GM23338 (cell line): ENCODE measurements at regions not wholly inside any gene's neighbourhood (a gene's known extent, or its start where the extent isn't known, plus 50 kb on each side); places are given as distances from the start of the nearest gene placed in this dataset.
"Not testable (repeated sequence)": the region's sequence is repeated elsewhere in the genome, so short reads cannot be mapped to it uniquely, and the experiment has no call there.

Experiments
- ATAC-seq: fragments of 200-7000 bp; cut with Tn5 transposase; 3 replicates; pipeline ENCODE4 v1.9.1; 2020
- DNase-seq: peaks from one replicate; pipeline ENCODE4 v3.0.0-alpha.2; 2015; ENCODE audit warnings: low spot score
- H2AFZ ChIP-seq: fragments of 200-600 bp; sonication (generic); 2 replicates; pipeline ENCODE4 v1.8.0; 2016; ENCODE audit warnings: antibody characterized with exemption, mild to moderate bottlenecking, moderate library complexity
- H3F3A ChIP-seq: fragments of 200-600 bp; sonication (generic); replicated peaks from 2 replicates; pipeline ENCODE4 v1.8.0; 2017; ENCODE audit warnings: antibody characterized with exemption, mixed run types, low read depth
- H3K27ac ChIP-seq: fragments of 200-600 bp; sonication (generic); 2 replicates; pipeline ENCODE4 v1.6.1; 2016; ENCODE audit warnings: low read depth
- H3K27me3 ChIP-seq: fragments of 200-600 bp; sonication (generic); 2 replicates; pipeline ENCODE4 v1.8.0; 2016; ENCODE audit warnings: mild to moderate bottlenecking, mixed run types, moderate library complexity; ENCODE audit not compliant: insufficient read depth
- H3K36me3 ChIP-seq: fragments of 200-600 bp; sonication (generic); 2 replicates; pipeline ENCODE4 v1.8.0; 2016; ENCODE audit warnings: mild to moderate bottlenecking; ENCODE audit not compliant: insufficient read depth
- H3K4me1 ChIP-seq: fragments of 200-600 bp; sonication (generic); 2 replicates; pipeline ENCODE4 v1.8.0; 2016; ENCODE audit warnings: mild to moderate bottlenecking, moderate library complexity; ENCODE audit not compliant: insufficient read depth
- H3K4me2 ChIP-seq: fragments of 200-600 bp; sonication (generic); 2 replicates; pipeline ENCODE4 v1.7.1; 2017; ENCODE audit warnings: mixed run types
- H3K4me3 ChIP-seq: fragments of 200-600 bp; sonication (generic); 2 replicates; pipeline ENCODE4 v1.6.1; 2016; ENCODE audit warnings: mixed run types
- H3K79me2 ChIP-seq: fragments of 200-600 bp; sonication (generic); replicated peaks from 2 replicates; pipeline ENCODE4 v1.8.0; 2017; ENCODE audit warnings: mild to moderate bottlenecking; ENCODE audit not compliant: insufficient read depth
- H3K9me2 ChIP-seq: fragments of 200-600 bp; sonication (generic); 2 replicates; pipeline ENCODE4 v1.8.0; 2017; ENCODE audit not compliant: insufficient read depth
- H4K20me1 ChIP-seq: fragments of 200-600 bp; sonication (generic); replicated peaks from 2 replicates; pipeline ENCODE4 v1.8.0; 2017; ENCODE audit warnings: mild to moderate bottlenecking; ENCODE audit not compliant: insufficient read depth
- H3K27ac Mint-ChIP-seq: 2 replicates; pipeline ENCODE4 v1.8.0; 2020; ENCODE audit warnings: inconsistent platforms, mild to moderate bottlenecking, moderate library complexity, mixed read lengths
- H3K27me3 Mint-ChIP-seq: 3 replicates; pipeline ENCODE4 v1.8.0; 2022; ENCODE audit warnings: low read depth, mild to moderate bottlenecking, moderate library complexity, mixed read lengths, inconsistent platforms; ENCODE audit not compliant: insufficient read depth, poor library complexity
- H3K36me3 Mint-ChIP-seq: 3 replicates; pipeline ENCODE4 v1.8.0; 2021; ENCODE audit warnings: low read depth, mild to moderate bottlenecking, inconsistent platforms, moderate library complexity, mixed read lengths
- H3K4me1 Mint-ChIP-seq: 3 replicates; pipeline ENCODE4 v1.8.0; 2020; ENCODE audit warnings: mild to moderate bottlenecking, inconsistent platforms, mixed read lengths
- H3K4me3 Mint-ChIP-seq: 3 replicates; pipeline ENCODE4 v1.8.0; 2021; ENCODE audit warnings: moderate library complexity, mild to moderate bottlenecking, inconsistent platforms, mixed read lengths
- H3K9me3 Mint-ChIP-seq: 3 replicates; pipeline ENCODE4 v1.8.0; 2020; ENCODE audit warnings: moderate library complexity, mild to moderate bottlenecking, inconsistent platforms, mixed read lengths
- EZH2 ChIP-seq: fragments of 200-600 bp; sonication (generic); IDR thresholded peaks from one replicate; pipeline ENCODE4 v1.8.0; 2017; ENCODE audit warnings: antibody characterized with exemption, mild to moderate bottlenecking, low read depth; ENCODE audit not compliant: unreplicated experiment
- JUNB ChIP-seq: IDR thresholded peaks from one replicate; pipeline ENCODE4 v1.6.1; 2016; ENCODE audit warnings: antibody characterized with exemption; ENCODE audit not compliant: unreplicated experiment
- STAT1 ChIP-seq: IDR thresholded peaks from one replicate; pipeline ENCODE4 v1.6.1; 2016; ENCODE audit warnings: antibody characterized with exemption; ENCODE audit not compliant: unreplicated experiment
- TF ChIP-seq, protein P1 (sequence below): fragments of 250-450 bp; sonication (Bioruptor Pico); IDR thresholded peaks from 2 replicates; pipeline ENCODE4 v1.5.0; 2020; ENCODE audit warnings: mild to moderate bottlenecking, moderate library complexity
- TF ChIP-seq, protein P2 (sequence below), 2 experiments: fragments of 200-600 bp in 1 of 2; sonication (generic) in 1 of 2; conservative IDR thresholded peaks; 2 replicates each; pipeline versions ENCODE4 v1.5.1 to v1.6.1; 2016 to 2017; ENCODE audit warnings: antibody characterized with exemption in 2 of 2, low read depth in 2 of 2, mild to moderate bottlenecking in 2 of 2, moderate library complexity in 1 of 2

DNA sequence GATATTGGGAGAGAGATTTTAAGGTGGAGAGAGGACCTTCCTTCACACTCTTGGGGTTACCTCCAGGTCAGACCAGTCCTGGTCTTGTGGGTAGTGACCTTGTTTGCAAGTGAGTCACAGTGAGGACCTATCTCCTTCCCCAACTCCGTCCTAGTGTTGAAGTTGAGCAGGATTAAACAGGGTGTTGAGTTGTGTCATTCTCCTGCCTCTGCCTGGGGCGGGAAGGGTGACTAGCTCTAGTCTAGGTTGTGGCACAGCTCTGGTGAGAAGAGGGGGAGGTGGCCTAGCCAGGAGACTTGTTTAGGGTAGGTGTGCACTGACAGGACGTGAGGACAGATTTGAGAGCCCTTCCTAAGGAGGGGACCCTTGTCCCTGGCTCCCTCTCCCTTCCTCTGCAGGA, 119.6 kb upstream of the PITX1 start:
- Histone ChIP-seq H3K4me2 (no peak overlapping the region), H4K20me1 (no peaks in the 10 kb centered on the region), H3K27me3 (no peaks in the 10 kb centered on the region), H3K9me2 (peaks cover 10% of the 10 kb centered on the region; the same call in 1 of the 2 replicates), H3K4me1 (0 out of 2 replicates have a peak, but pooled peaks cover 4% of the 10 kb centered on the region), H2AFZ (no peak overlapping the region), H3K27ac (no peak overlapping the region), H3K4me3 (no peak overlapping the region), H3K79me2 (no peaks in the 10 kb centered on the region), H3K36me3 (no peaks in the 10 kb centered on the region), H3F3A (no peaks in the 10 kb centered on the region)
- peaks cover 10% of the 10 kb centered on the region for H3K9me3 Mint-ChIP-seq
- DNase-seq: no peak
- ATAC-seq: no peak
- H3K27ac Mint-ChIP-seq: no peak overlapping the region
- H3K4me3 Mint-ChIP-seq: no peak overlapping the region
- TF ChIP-seq, protein P1, sequence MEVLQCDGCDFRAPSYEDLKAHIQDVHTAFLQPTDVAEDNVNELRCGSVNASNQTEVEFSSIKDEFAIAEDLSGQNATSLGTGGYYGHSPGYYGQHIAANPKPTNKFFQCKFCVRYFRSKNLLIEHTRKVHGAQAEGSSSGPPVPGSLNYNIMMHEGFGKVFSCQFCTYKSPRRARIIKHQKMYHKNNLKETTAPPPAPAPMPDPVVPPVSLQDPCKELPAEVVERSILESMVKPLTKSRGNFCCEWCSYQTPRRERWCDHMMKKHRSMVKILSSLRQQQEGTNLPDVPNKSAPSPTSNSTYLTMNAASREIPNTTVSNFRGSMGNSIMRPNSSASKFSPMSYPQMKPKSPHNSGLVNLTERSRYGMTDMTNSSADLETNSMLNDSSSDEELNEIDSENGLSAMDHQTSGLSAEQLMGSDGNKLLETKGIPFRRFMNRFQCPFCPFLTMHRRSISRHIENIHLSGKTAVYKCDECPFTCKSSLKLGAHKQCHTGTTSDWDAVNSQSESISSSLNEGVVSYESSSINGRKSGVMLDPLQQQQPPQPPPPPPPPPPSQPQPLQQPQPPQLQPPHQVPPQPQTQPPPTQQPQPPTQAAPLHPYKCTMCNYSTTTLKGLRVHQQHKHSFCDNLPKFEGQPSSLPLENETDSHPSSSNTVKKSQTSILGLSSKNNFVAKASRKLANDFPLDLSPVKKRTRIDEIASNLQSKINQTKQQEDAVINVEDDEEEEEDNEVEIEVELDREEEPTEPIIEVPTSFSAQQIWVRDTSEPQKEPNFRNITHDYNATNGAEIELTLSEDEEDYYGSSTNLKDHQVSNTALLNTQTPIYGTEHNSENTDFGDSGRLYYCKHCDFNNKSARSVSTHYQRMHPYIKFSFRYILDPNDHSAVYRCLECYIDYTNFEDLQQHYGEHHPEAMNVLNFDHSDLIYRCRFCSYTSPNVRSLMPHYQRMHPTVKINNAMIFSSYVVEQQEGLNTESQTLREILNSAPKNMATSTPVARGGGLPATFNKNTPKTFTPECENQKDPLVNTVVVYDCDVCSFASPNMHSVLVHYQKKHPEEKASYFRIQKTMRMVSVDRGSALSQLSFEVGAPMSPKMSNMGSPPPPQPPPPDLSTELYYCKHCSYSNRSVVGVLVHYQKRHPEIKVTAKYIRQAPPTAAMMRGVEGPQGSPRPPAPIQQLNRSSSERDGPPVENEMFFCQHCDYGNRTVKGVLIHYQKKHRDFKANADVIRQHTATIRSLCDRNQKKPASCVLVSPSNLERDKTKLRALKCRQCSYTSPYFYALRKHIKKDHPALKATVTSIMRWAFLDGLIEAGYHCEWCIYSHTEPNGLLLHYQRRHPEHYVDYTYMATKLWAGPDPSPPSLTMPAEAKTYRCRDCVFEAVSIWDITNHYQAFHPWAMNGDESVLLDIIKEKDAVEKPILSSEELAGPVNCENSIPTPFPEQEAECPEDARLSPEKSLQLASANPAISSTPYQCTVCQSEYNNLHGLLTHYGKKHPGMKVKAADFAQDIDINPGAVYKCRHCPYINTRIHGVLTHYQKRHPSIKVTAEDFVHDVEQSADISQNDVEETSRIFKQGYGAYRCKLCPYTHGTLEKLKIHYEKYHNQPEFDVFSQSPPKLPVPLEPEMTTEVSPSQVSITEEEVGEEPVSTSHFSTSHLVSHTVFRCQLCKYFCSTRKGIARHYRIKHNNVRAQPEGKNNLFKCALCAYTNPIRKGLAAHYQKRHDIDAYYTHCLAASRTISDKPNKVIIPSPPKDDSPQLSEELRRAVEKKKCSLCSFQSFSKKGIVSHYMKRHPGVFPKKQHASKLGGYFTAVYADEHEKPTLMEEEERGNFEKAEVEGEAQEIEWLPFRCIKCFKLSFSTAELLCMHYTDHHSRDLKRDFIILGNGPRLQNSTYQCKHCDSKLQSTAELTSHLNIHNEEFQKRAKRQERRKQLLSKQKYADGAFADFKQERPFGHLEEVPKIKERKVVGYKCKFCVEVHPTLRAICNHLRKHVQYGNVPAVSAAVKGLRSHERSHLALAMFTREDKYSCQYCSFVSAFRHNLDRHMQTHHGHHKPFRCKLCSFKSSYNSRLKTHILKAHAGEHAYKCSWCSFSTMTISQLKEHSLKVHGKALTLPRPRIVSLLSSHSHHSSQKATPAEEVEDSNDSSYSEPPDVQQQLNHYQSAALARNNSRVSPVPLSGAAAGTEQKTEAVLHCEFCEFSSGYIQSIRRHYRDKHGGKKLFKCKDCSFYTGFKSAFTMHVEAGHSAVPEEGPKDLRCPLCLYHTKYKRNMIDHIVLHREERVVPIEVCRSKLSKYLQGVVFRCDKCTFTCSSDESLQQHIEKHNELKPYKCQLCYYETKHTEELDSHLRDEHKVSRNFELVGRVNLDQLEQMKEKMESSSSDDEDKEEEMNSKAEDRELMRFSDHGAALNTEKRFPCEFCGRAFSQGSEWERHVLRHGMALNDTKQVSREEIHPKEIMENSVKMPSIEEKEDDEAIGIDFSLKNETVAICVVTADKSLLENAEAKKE (CRISPR knock-in tag): no peak
- TF ChIP-seq STAT1: no peak
- peaks cover 12% of the 10 kb centered on the region for H3K4me1 Mint-ChIP-seq
- H3K36me3 Mint-ChIP-seq: no peaks in the 10 kb centered on the region
- peaks cover 6% of the 10 kb centered on the region for H3K27me3 Mint-ChIP-seq

DNA sequence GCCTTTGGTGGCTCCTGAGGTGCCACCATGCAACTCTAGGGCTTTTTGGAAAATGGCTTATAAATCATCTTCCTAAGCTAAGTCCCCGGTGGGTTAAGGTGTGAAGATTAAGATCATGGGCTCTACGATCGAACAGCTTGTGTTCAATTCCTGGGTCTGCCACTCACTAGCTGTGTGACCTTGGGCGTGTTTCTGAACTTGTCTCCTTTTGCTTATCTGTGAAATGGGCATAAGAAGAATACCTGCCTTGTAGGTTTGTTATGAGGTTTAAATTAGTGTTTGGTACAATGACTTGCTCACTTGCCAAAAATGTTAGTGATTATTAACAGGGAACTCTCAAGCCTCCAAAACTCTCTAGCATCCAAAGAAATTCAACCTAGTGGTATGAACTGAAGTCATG, 119.2 kb upstream of the PITX1 start:
- no peak for DNase-seq
- Histone ChIP-seq H2AFZ (no peak overlapping the region), H3K79me2 (no peaks in the 10 kb centered on the region), H3K27ac (no peak overlapping the region), H3F3A (no peaks in the 10 kb centered on the region), H3K9me2 (peaks cover 13% of the 10 kb centered on the region; the same call in 1 of the 2 replicates), H3K4me3 (no peak overlapping the region), H4K20me1 (no peaks in the 10 kb centered on the region), H3K4me1 (0 out of 2 replicates have a peak, but pooled peaks cover 4% of the 10 kb centered on the region), H3K36me3 (no peaks in the 10 kb centered on the region), H3K27me3 (no peaks in the 10 kb centered on the region), H3K4me2 (no peak overlapping the region)
- peaks cover 9% of the 10 kb centered on the region for H3K9me3 Mint-ChIP-seq
- H3K4me3 Mint-ChIP-seq: no peak overlapping the region
- peaks cover 6% of the 10 kb centered on the region for H3K27me3 Mint-ChIP-seq
- H3K4me1 Mint-ChIP-seq: peaks cover 12% of the 10 kb centered on the region
- H3K36me3 Mint-ChIP-seq: no peaks in the 10 kb centered on the region
- ATAC-seq: no peak
- H3K27ac Mint-ChIP-seq: no peak overlapping the region
- TF ChIP-seq STAT1: no peak
- TF ChIP-seq EZH2: no peak
- TF ChIP-seq, protein P2, sequence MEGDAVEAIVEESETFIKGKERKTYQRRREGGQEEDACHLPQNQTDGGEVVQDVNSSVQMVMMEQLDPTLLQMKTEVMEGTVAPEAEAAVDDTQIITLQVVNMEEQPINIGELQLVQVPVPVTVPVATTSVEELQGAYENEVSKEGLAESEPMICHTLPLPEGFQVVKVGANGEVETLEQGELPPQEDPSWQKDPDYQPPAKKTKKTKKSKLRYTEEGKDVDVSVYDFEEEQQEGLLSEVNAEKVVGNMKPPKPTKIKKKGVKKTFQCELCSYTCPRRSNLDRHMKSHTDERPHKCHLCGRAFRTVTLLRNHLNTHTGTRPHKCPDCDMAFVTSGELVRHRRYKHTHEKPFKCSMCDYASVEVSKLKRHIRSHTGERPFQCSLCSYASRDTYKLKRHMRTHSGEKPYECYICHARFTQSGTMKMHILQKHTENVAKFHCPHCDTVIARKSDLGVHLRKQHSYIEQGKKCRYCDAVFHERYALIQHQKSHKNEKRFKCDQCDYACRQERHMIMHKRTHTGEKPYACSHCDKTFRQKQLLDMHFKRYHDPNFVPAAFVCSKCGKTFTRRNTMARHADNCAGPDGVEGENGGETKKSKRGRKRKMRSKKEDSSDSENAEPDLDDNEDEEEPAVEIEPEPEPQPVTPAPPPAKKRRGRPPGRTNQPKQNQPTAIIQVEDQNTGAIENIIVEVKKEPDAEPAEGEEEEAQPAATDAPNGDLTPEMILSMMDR (conservative IDR thresholded peaks at IDR 0.05; ENCODE audit: low read depth in 2 of 2): no peak
- no peak for TF ChIP-seq JUNB

DNA sequence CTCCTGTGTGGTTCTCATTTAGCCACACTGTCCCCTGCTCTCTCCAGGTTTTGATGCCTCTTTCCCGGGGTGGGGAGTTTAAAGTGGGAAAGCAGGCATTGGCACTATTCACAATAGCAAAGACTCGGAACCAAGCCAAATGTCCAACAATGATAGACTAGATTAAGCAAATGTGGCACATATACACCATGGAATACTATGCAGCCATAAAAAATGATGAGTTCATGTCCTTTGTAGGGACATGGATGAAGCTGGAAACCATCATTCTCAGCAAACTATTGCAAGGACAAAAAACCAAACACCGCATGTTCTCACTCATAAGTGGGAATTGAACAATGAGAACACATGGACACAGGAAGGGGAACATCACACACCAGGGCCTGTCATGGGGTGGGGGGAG, 117.6 kb upstream of the PITX1 start:
- H3K4me2 ChIP-seq, H3K36me3 Mint-ChIP-seq, H3K79me2 ChIP-seq, H3K4me1 ChIP-seq, H3K27me3 Mint-ChIP-seq, H3K36me3 ChIP-seq, H3K4me3 ChIP-seq, H3K27ac ChIP-seq, H3K27ac Mint-ChIP-seq, DNase-seq, ATAC-seq, H3K4me3 Mint-ChIP-seq, H3K27me3 ChIP-seq, H3F3A ChIP-seq, H4K20me1 ChIP-seq, H2AFZ ChIP-seq: not testable (repeated sequence)
- peaks cover 16% of the 10 kb centered on the region; the same call in 1 of the 2 replicates for H3K9me2 ChIP-seq
- Mint-ChIP-seq H3K4me1 (peaks cover 12% of the 10 kb centered on the region), H3K9me3 (peaks cover 10% of the 10 kb centered on the region)
